ENCODE measurements at regions not wholly inside any gene's neighbourhood (a gene's known extent, or its start where the extent isn't known, plus 50 kb on each side); places are given as distances from the start of the nearest gene placed in this dataset.

DNA sequence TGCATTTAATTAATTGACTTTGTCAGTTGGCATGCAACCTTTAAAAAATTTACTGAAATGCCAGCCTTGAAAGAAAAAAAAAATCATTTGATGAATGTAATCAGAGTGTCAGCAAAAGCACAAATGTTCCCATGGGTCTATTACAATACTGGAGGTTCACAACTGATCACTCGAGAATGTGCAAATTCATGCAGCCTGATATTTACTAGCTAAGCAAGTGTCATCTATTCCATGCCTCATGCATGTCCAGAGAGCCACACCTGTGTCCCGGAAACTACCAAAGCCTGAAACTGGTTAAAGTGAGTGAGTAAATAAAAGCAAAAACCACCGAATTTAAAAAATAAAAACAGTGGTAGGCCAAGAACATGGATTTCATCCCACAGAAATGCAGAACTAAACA, 415.3 kb upstream of the ID2 start:
- Histone ChIP-seq H3K9me3 (ENCODE audit: insufficient read depth, low read depth, low read length) (no peaks in the 10 kb centered on the region), H3K79me2 (ENCODE audit: control insufficient read depth, insufficient read depth, low read length, poor library complexity) (no peaks in the 10 kb centered on the region), H3K9ac (ENCODE audit: low read length) (no peak overlapping the region), H2BK120ac (ENCODE audit: insufficient read depth, low read length, poor library complexity) (no peak overlapping the region), H3K14ac (ENCODE audit: low read length) (no peak overlapping the region), H4K8ac (ENCODE audit: low read depth, low read length) (no peak overlapping the region), H3K27ac (ENCODE audit: low read depth, low read length) (no peak overlapping the region), H3K4me2 (ENCODE audit: low read length) (no peak overlapping the region), H2BK5ac (ENCODE audit: low read depth, low read length, poor library complexity) (no peak overlapping the region), H2AFZ (ENCODE audit: insufficient read depth, low read length, poor library complexity) (no peak overlapping the region), H3K18ac (ENCODE audit: low read length) (no peak overlapping the region), H3K4me1 (ENCODE audit: control insufficient read depth in 1 of 2, insufficient read depth in 2 of 2, low read length in 2 of 2) (no peaks in the 10 kb centered on the region), H3K4ac (ENCODE audit: low read depth, low read length) (no peak overlapping the region), H3K27me3 (ENCODE audit: insufficient read depth, low read length) (no peaks in the 10 kb centered on the region), H3K36me3 (ENCODE audit: control insufficient read depth in 1 of 2, insufficient read depth in 2 of 2, low read length in 2 of 2) (no peaks in the 10 kb centered on the region), H4K12ac (ENCODE audit: low read depth, low read length) (no peak overlapping the region), H2BK12ac (ENCODE audit: low read length) (no peak overlapping the region), H3K4me3 (ENCODE audit: low read depth, low read length) (no peak overlapping the region), H3K79me1 (ENCODE audit: low read length) (no peaks in the 10 kb centered on the region), H4K91ac (ENCODE audit: low read depth, low read length) (no peak overlapping the region), H2AK5ac (ENCODE audit: low read length) (no peak overlapping the region), H3K23ac (ENCODE audit: low read length) (no peak overlapping the region)
- WGBS (ENCODE audit: extremely low coverage, insufficient coverage, insufficient read length) = no CpG with 5 or more reads among the region's 3 CpGs
- no peak for DNase-seq

DNA sequence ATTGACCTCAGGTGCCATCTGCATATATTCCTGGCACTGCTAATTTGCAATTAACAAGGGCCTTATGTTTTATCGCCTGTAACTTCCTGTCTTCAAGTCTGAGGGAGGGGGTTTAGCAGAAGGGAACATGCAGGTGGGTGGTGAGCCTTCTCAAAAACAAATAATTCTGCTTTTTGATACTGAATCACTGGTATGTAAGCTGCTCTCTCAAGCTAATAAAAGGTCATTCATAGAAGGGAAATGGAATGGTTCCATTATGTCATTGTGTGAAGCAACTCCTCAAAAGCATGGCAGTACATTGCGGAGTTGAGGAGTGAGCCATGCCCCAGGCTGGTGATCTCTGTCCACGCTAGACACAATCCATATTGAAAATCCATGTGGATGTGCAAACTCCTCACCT, 414.8 kb upstream of the ID2 start:
- H3K9ac ChIP-seq (ENCODE audit: low read length) = no peak overlapping the region
- no peak overlapping the region for H3K14ac ChIP-seq (ENCODE audit: low read length)
- H2BK5ac ChIP-seq (ENCODE audit: low read depth, low read length, poor library complexity) = no peak overlapping the region
- H3K4me1 ChIP-seq (ENCODE audit: control insufficient read depth in 1 of 2, insufficient read depth in 2 of 2, low read length in 2 of 2) = no peaks in the 10 kb centered on the region
- no peak for DNase-seq
- H3K4me2 ChIP-seq (ENCODE audit: low read length) = no peak overlapping the region
- H4K8ac ChIP-seq (ENCODE audit: low read depth, low read length) = no peak overlapping the region
- no peaks in the 10 kb centered on the region for H3K36me3 ChIP-seq (ENCODE audit: control insufficient read depth in 1 of 2, insufficient read depth in 2 of 2, low read length in 2 of 2)
- no peak overlapping the region for H3K4ac ChIP-seq (ENCODE audit: low read depth, low read length)
- H3K79me1 ChIP-seq (ENCODE audit: low read length) = no peaks in the 10 kb centered on the region
- H3K27ac ChIP-seq (ENCODE audit: low read depth, low read length) = no peak overlapping the region
- H2BK12ac ChIP-seq (ENCODE audit: low read length) = no peak overlapping the region
- WGBS (ENCODE audit: extremely low coverage, insufficient coverage, insufficient read length) = no CpG with 5 or more reads among the region's 3 CpGs
- no peak overlapping the region for H4K91ac ChIP-seq (ENCODE audit: low read depth, low read length)
- H3K9me3 ChIP-seq (ENCODE audit: insufficient read depth, low read depth, low read length) = no peaks in the 10 kb centered on the region
- no peak overlapping the region for H2AFZ ChIP-seq (ENCODE audit: insufficient read depth, low read length, poor library complexity)
- H3K27me3 ChIP-seq (ENCODE audit: insufficient read depth, low read length) = no peaks in the 10 kb centered on the region
- no peaks in the 10 kb centered on the region for H3K79me2 ChIP-seq (ENCODE audit: control insufficient read depth, insufficient read depth, low read length, poor library complexity)
- H2AK5ac ChIP-seq (ENCODE audit: low read length) = no peak overlapping the region
- no peak overlapping the region for H3K23ac ChIP-seq (ENCODE audit: low read length)
- H2BK120ac ChIP-seq (ENCODE audit: insufficient read depth, low read length, poor library complexity) = no peak overlapping the region
- no peak overlapping the region for H3K4me3 ChIP-seq (ENCODE audit: low read depth, low read length)
- no peak overlapping the region for H4K12ac ChIP-seq (ENCODE audit: low read depth, low read length)
- no peak overlapping the region for H3K18ac ChIP-seq (ENCODE audit: low read length)

DNA sequence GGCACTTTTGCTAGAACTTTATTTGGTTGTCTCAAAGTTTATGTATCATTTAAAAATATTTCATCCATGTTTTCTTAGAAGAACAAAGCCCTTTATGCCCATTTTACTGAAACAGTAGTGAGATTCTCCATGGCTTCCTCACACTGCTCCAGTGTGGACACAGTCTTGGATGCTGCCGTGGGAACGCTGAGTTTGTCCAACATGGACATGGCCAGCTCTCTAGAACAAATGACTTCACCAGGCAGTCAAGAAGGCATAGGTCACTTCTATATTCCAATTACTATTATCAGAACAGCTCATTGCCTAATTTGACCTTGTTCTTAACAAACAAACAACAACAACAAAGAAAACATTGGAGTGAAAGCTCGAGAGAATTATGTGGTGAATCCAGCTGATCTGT, 414.1 kb upstream of the ID2 start:
- H3K4ac ChIP-seq (ENCODE audit: low read depth, low read length) = no peak overlapping the region

DNA sequence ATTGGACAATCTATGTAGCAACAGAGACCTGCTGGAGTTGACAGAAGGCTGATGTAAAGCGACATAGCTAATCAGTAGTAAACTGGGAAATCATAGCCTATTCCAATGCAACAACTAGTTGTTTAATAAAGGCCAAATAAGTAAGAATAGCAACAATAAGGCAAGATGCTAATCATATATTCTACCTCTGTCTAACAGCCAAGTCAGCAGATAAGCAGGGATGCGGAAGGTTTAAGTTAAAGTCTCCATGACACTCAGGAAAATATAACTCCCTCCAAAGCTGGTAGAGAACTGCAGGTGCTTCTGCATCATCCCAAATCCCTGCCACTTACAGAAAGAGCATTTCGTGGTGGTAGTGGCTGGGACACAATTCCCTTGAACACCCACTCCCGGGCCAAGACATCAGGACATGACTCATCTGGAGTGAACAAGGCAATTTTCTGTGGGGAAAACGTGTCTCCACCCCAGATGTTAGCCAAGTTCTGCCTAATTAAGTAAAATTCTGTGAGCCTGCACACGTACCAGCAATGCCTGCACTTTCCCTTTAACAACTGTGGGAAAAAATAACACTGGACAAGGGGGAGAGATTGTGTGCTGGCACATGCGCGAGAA, 413.6 kb upstream of the ID2 start:
- Histone ChIP-seq H4K91ac (ENCODE audit: low read depth, low read length) (no peak overlapping the region), H2BK5ac (ENCODE audit: low read depth, low read length, poor library complexity) (no peak overlapping the region), H3K9ac (ENCODE audit: low read length) (no peak overlapping the region), H4K12ac (ENCODE audit: low read depth, low read length) (no peak overlapping the region), H3K36me3 (ENCODE audit: control insufficient read depth in 1 of 2, insufficient read depth in 2 of 2, low read length in 2 of 2) (no peaks in the 10 kb centered on the region), H2BK12ac (ENCODE audit: low read length) (no peak overlapping the region), H3K4me1 (ENCODE audit: control insufficient read depth in 1 of 2, insufficient read depth in 2 of 2, low read length in 2 of 2) (no peaks in the 10 kb centered on the region), H3K27ac (ENCODE audit: low read depth, low read length) (no peak overlapping the region), H3K18ac (ENCODE audit: low read length) (no peak overlapping the region), H3K79me2 (ENCODE audit: control insufficient read depth, insufficient read depth, low read length, poor library complexity) (no peaks in the 10 kb centered on the region), H3K4me2 (ENCODE audit: low read length) (no peak overlapping the region), H4K8ac (ENCODE audit: low read depth, low read length) (no peak overlapping the region), H3K14ac (ENCODE audit: low read length) (no peak overlapping the region), H2AK5ac (ENCODE audit: low read length) (no peak overlapping the region), H2AFZ (ENCODE audit: insufficient read depth, low read length, poor library complexity) (no peak overlapping the region), H3K4ac (ENCODE audit: low read depth, low read length) (no peak overlapping the region), H3K9me3 (ENCODE audit: insufficient read depth, low read depth, low read length) (no peaks in the 10 kb centered on the region), H3K79me1 (ENCODE audit: low read length) (no peaks in the 10 kb centered on the region), H3K27me3 (ENCODE audit: insufficient read depth, low read length) (no peaks in the 10 kb centered on the region), H2BK120ac (ENCODE audit: insufficient read depth, low read length, poor library complexity) (no peak overlapping the region), H3K4me3 (ENCODE audit: low read depth, low read length) (no peak overlapping the region), H3K23ac (ENCODE audit: low read length) (no peak overlapping the region)
- no CpG with 5 or more reads among the region's 8 CpGs for WGBS (ENCODE audit: extremely low coverage, insufficient coverage, insufficient read length)
- no peak for DNase-seq

More for the DNA sequence above, 414.1 kb upstream of the ID2 start:
- no peak overlapping the region for H3K27ac ChIP-seq (ENCODE audit: low read depth, low read length)
- H2BK120ac ChIP-seq (ENCODE audit: insufficient read depth, low read length, poor library complexity) = no peak overlapping the region
- no peaks in the 10 kb centered on the region for H3K79me2 ChIP-seq (ENCODE audit: control insufficient read depth, insufficient read depth, low read length, poor library complexity)
- H3K14ac ChIP-seq (ENCODE audit: low read length) = no peak overlapping the region
- H3K36me3 ChIP-seq (ENCODE audit: control insufficient read depth in 1 of 2, insufficient read depth in 2 of 2, low read length in 2 of 2) = no peaks in the 10 kb centered on the region
- H2BK12ac ChIP-seq (ENCODE audit: low read length) = no peak overlapping the region
- no peak overlapping the region for H3K9ac ChIP-seq (ENCODE audit: low read length)
- no peak overlapping the region for H2BK5ac ChIP-seq (ENCODE audit: low read depth, low read length, poor library complexity)
- no peaks in the 10 kb centered on the region for H3K27me3 ChIP-seq (ENCODE audit: insufficient read depth, low read length)
- no peak overlapping the region for H3K4me3 ChIP-seq (ENCODE audit: low read depth, low read length)
- no peak overlapping the region for H4K12ac ChIP-seq (ENCODE audit: low read depth, low read length)
- H3K4me2 ChIP-seq (ENCODE audit: low read length) = no peak overlapping the region
- H3K4me1 ChIP-seq (ENCODE audit: control insufficient read depth in 1 of 2, insufficient read depth in 2 of 2, low read length in 2 of 2) = no peaks in the 10 kb centered on the region
- H3K18ac ChIP-seq (ENCODE audit: low read length) = no peak overlapping the region
- no peaks in the 10 kb centered on the region for H3K9me3 ChIP-seq (ENCODE audit: insufficient read depth, low read depth, low read length)
- no peak overlapping the region for H2AK5ac ChIP-seq (ENCODE audit: low read length)
- WGBS (ENCODE audit: extremely low coverage, insufficient coverage, insufficient read length) = no CpG with 5 or more reads among the region's 3 CpGs
- H2AFZ ChIP-seq (ENCODE audit: insufficient read depth, low read length, poor library complexity) = no peak overlapping the region
- H4K91ac ChIP-seq (ENCODE audit: low read depth, low read length) = no peak overlapping the region
- H3K79me1 ChIP-seq (ENCODE audit: low read length) = no peaks in the 10 kb centered on the region
- no peak for DNase-seq
- H4K8ac ChIP-seq (ENCODE audit: low read depth, low read length) = no peak overlapping the region
- H3K23ac ChIP-seq (ENCODE audit: low read length) = no peak overlapping the region

Measured in trophoblast cell (in vitro differentiated cells and primary cell).